OCI-LY1 (cell line): ENCODE measurements at regions not wholly inside any gene's neighbourhood (a gene's known extent, or its start where the extent isn't known, plus 50 kb on each side); places are given as distances from the start of the nearest gene placed in this dataset.

Experiments
- EZH2 ChIP-seq: fragments of 200-600 bp; sonication (generic), shearing (Covaris generic); IDR thresholded peaks from 2 replicates; pipeline ENCODE4 v1.8.0; 2017; ENCODE audit warnings: borderline replicate concordance, mixed run types, mild to moderate bottlenecking, antibody characterized with exemption, low read length, moderate library complexity, mixed read lengths
- TF ChIP-seq, protein P1 (sequence below): fragments of 200-600 bp; sonication (generic), shearing (Covaris generic); IDR thresholded peaks from 2 replicates; pipeline ENCODE4 v1.5.1; 2017; ENCODE audit warnings: mild to moderate bottlenecking, antibody characterized with exemption, low read length, moderate library complexity, mixed read lengths

DNA sequence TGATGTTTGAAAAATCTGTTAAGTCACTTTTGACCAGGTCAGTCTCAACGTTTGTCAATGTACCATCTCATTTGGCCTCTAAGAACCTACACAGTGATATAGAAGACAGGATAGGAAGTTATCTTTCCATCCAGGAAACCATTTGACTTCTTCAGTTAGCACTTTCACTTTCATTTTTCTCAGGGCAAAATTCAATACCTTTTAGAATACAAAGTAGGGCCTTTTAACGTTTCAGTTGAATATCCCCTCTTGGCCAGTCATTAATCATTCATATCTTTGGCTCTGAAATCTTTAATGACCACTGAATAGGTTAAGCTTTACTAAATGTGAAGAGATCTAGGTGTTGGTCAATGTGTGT is 101.1 kb upstream of the GNAQ start:
- TF ChIP-seq, protein P1, sequence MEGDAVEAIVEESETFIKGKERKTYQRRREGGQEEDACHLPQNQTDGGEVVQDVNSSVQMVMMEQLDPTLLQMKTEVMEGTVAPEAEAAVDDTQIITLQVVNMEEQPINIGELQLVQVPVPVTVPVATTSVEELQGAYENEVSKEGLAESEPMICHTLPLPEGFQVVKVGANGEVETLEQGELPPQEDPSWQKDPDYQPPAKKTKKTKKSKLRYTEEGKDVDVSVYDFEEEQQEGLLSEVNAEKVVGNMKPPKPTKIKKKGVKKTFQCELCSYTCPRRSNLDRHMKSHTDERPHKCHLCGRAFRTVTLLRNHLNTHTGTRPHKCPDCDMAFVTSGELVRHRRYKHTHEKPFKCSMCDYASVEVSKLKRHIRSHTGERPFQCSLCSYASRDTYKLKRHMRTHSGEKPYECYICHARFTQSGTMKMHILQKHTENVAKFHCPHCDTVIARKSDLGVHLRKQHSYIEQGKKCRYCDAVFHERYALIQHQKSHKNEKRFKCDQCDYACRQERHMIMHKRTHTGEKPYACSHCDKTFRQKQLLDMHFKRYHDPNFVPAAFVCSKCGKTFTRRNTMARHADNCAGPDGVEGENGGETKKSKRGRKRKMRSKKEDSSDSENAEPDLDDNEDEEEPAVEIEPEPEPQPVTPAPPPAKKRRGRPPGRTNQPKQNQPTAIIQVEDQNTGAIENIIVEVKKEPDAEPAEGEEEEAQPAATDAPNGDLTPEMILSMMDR: no peak
- no peak for TF ChIP-seq EZH2
